ENCODE measurements at regions not wholly inside any gene's neighbourhood (a gene's known extent, or its start where the extent isn't known, plus 50 kb on each side); places are given as distances from the start of the nearest gene placed in this dataset.

DNA sequence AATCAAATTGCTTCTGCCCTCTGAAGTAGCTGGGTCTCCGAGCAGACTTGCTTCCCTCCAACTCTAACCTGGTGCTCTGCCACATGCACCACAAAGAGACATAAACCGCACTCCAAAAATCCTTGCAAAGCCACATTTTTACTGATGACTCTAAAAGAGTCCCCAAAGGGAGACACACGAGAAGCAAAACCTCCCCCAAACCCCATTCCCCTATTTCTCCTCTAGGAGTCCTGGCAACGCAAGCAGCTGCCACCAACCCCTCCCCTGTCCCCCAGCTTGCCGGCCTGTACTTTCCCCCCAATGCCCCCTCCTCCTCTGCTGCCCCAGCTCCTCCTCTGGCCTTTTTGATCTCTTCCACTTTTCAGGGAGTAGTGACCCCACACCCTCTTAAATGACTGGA, 180.1 kb upstream of the ARID1B start:
- no peaks in the 10 kb centered on the region for H3K79me1 ChIP-seq (replicated peaks; ENCODE audit: low read length, poor library complexity, severe bottlenecking)
- no peak for DNase-seq
- peaks cover 6% of the 10 kb centered on the region for H3K4me1 ChIP-seq (ENCODE audit: control insufficient read depth, insufficient read depth, low read depth, low read length)
- no peak overlapping the region for H2BK12ac ChIP-seq (ENCODE audit: low read length in 2 of 2)
- no peak overlapping the region for H2AK5ac ChIP-seq (ENCODE audit: low read length, severe bottlenecking)
- no peak overlapping the region for H3K18ac ChIP-seq (ENCODE audit: low read depth in 1 of 2, low read length in 2 of 2)
- no peak overlapping the region for H2BK120ac ChIP-seq (ENCODE audit: low read depth, low read length)
- no peak overlapping the region for H3K27ac ChIP-seq (ENCODE audit: low read length, poor library complexity, severe bottlenecking)
- H3K4ac ChIP-seq (ENCODE audit: low read depth in 1 of 2, low read length in 2 of 2) = no peak overlapping the region
- H3K9me3 ChIP-seq (ENCODE audit: control insufficient read depth, low read length) = no peaks in the 10 kb centered on the region
- H2BK5ac ChIP-seq (ENCODE audit: low read depth, low read length, poor library complexity, severe bottlenecking) = no peak overlapping the region
- H3K27me3 ChIP-seq (ENCODE audit: control insufficient read depth in 1 of 2, insufficient read depth in 1 of 2, low read length in 2 of 2) = peaks cover 0 to 3% of the 10 kb centered on the region in 2 experiments
- H3K23ac ChIP-seq (ENCODE audit: low read length in 2 of 2) = no peak overlapping the region
- no peak overlapping the region for H4K91ac ChIP-seq (ENCODE audit: low read length)
- H3K9ac ChIP-seq (ENCODE audit: low read length) = no peak overlapping the region
- H3K4me2 ChIP-seq (ENCODE audit: low read length, poor library complexity, severe bottlenecking) = no peak overlapping the region
- H3K4me3 ChIP-seq (ENCODE audit: insufficient read depth in 1 of 2, low read depth in 1 of 2, low read length in 2 of 2) = no peak overlapping the region
- no peak overlapping the region for H2AFZ ChIP-seq (ENCODE audit: low read depth, low read length)
- WGBS = 72% methylated on average over 5 of the region's 5 CpGs
- no peak overlapping the region for H2BK15ac ChIP-seq (ENCODE audit: low read depth, poor library complexity, severe bottlenecking)
- H3K14ac ChIP-seq (ENCODE audit: low read length in 2 of 2) = no peak overlapping the region
- no peaks in the 10 kb centered on the region for H3K36me3 ChIP-seq (ENCODE audit: control insufficient read depth in 1 of 2, insufficient read depth in 2 of 2, low read depth in 1 of 2, low read length in 2 of 2)
- no peak overlapping the region for H4K8ac ChIP-seq (ENCODE audit: low read length)

DNA sequence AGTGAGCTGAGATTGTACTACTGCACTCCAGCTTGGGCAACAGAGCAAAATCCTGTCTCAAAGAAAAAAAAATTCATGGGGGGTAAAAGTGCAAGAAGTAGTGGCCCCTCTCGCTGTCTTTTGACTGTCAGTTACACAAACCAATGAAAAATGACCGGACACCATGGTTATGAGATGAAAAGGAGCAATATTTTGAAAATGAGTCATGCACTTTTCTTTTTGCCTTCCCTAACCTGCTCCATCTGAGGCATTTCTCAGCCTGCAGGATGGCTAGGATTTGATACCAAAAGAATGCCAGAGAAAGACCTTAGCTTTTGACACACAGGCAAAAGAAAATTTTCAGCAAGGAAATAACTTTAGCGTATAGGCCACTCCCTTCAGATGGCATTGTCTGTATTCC, 181.7 kb upstream of the ARID1B start:
- WGBS = 86% methylated on average over 3 of the region's 3 CpGs
- no peaks in the 10 kb centered on the region for H3K79me1 ChIP-seq (replicated peaks; ENCODE audit: low read length, poor library complexity, severe bottlenecking)
- no peak overlapping the region for H3K4me3 ChIP-seq (ENCODE audit: insufficient read depth in 1 of 2, low read depth in 1 of 2, low read length in 2 of 2)
- H4K8ac ChIP-seq (ENCODE audit: low read length) = no peak overlapping the region
- H3K23ac ChIP-seq (ENCODE audit: low read length in 2 of 2) = no peak overlapping the region
- no peak overlapping the region for H2BK15ac ChIP-seq (ENCODE audit: low read depth, poor library complexity, severe bottlenecking)
- peaks cover 6% of the 10 kb centered on the region for H3K4me1 ChIP-seq (ENCODE audit: control insufficient read depth, insufficient read depth, low read depth, low read length)
- no peak overlapping the region for H3K4me2 ChIP-seq (ENCODE audit: low read length, poor library complexity, severe bottlenecking)
- H3K27ac ChIP-seq (ENCODE audit: low read length, poor library complexity, severe bottlenecking) = peak overlapping the region; percentile 38
- H2BK12ac ChIP-seq (ENCODE audit: low read length in 2 of 2) = no peak overlapping the region
- no peaks in the 10 kb centered on the region for H3K36me3 ChIP-seq (ENCODE audit: control insufficient read depth in 1 of 2, insufficient read depth in 2 of 2, low read depth in 1 of 2, low read length in 2 of 2)
- no peak overlapping the region for H3K14ac ChIP-seq (ENCODE audit: low read length in 2 of 2)
- peaks cover 0 to 3% of the 10 kb centered on the region in 2 experiments for H3K27me3 ChIP-seq (ENCODE audit: control insufficient read depth in 1 of 2, insufficient read depth in 1 of 2, low read length in 2 of 2)
- no peak overlapping the region for H2BK120ac ChIP-seq (ENCODE audit: low read depth, low read length)
- H2AFZ ChIP-seq (ENCODE audit: low read depth, low read length) = no peak overlapping the region
- no peak overlapping the region for H2BK5ac ChIP-seq (ENCODE audit: low read depth, low read length, poor library complexity, severe bottlenecking)
- no peaks in the 10 kb centered on the region for H3K9me3 ChIP-seq (ENCODE audit: control insufficient read depth, low read length)
- no peak overlapping the region for H3K18ac ChIP-seq (ENCODE audit: low read depth in 1 of 2, low read length in 2 of 2)
- H3K9ac ChIP-seq (ENCODE audit: low read length) = no peak overlapping the region
- no peak for DNase-seq
- H3K4ac ChIP-seq (ENCODE audit: low read depth in 1 of 2, low read length in 2 of 2) = no peak overlapping the region
- H4K91ac ChIP-seq (ENCODE audit: low read length) = no peak overlapping the region
- H2AK5ac ChIP-seq (ENCODE audit: low read length, severe bottlenecking) = no peak overlapping the region

DNA sequence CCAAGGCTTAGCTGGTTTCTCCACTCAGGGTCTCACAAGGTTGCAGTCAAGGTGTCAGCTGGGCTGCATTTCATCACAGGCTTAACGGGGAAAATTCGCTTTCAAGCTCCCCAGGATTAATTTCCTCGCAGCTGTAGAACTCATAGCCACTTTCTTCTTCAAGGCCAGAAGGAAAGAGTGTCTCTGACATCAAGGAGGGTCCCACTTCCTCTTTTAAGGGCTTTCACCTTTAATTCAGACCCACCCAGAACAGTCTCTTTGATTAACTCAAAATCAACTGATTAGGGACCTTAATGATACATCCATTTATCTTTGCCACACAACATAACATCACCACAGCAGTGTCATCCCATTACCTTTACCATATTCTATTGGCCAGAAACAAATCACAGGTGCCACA, 183.3 kb upstream of the ARID1B start:
- Histone ChIP-seq H3K4ac (ENCODE audit: low read depth in 1 of 2, low read length in 2 of 2) (no peak overlapping the region), H3K27me3 (ENCODE audit: control insufficient read depth in 1 of 2, insufficient read depth in 1 of 2, low read length in 2 of 2) (peaks cover 0 to 3% of the 10 kb centered on the region in 2 experiments), H2AK5ac (ENCODE audit: low read length, severe bottlenecking) (peak overlapping the region; percentile 54), H3K23ac (ENCODE audit: low read length in 2 of 2) (no peak overlapping the region), H3K4me2 (ENCODE audit: low read length, poor library complexity, severe bottlenecking) (no peak overlapping the region), H3K27ac (ENCODE audit: low read length, poor library complexity, severe bottlenecking) (no peak overlapping the region), H3K14ac (ENCODE audit: low read length in 2 of 2) (no peak overlapping the region), H4K8ac (ENCODE audit: low read length) (no peak overlapping the region), H2BK5ac (ENCODE audit: low read depth, low read length, poor library complexity, severe bottlenecking) (no peak overlapping the region), H3K4me1 (ENCODE audit: control insufficient read depth, insufficient read depth, low read depth, low read length) (peaks cover 6% of the 10 kb centered on the region), H3K18ac (ENCODE audit: low read depth in 1 of 2, low read length in 2 of 2) (no peak overlapping the region), H4K91ac (ENCODE audit: low read length) (no peak overlapping the region), H3K9ac (ENCODE audit: low read length) (no peak overlapping the region), H3K9me3 (ENCODE audit: control insufficient read depth, low read length) (no peaks in the 10 kb centered on the region), H2AFZ (ENCODE audit: low read depth, low read length) (no peak overlapping the region), H2BK15ac (ENCODE audit: low read depth, poor library complexity, severe bottlenecking) (no peak overlapping the region), H2BK120ac (ENCODE audit: low read depth, low read length) (no peak overlapping the region), H3K79me1 (replicated peaks; ENCODE audit: low read length, poor library complexity, severe bottlenecking) (no peaks in the 10 kb centered on the region), H2BK12ac (ENCODE audit: low read length in 2 of 2) (no peak overlapping the region), H3K36me3 (ENCODE audit: control insufficient read depth in 1 of 2, insufficient read depth in 2 of 2, low read depth in 1 of 2, low read length in 2 of 2) (no peaks in the 10 kb centered on the region), H3K4me3 (ENCODE audit: insufficient read depth in 1 of 2, low read depth in 1 of 2, low read length in 2 of 2) (no peak overlapping the region)
- WGBS = 71% methylated on average over 3 of the region's 3 CpGs
- no peak for DNase-seq

DNA sequence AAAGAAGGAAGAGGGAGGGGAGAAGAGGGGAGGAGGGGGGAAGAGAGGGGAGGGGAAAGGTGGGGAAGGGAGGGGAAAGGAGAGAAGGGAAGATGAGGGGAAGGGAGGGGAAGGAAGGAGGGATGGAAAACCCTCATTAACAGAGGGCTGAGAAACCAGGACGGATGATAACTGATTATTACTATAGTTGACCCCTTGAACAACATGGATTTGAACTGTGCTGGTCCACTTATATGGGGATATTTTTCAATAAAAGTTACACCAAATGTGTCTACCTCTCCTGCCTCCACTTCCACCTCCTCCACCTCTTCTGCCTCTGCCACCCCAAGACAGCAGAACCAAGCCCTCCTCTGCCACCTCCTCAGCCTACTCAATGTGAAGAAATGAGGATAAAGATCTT, 184.1 kb upstream of the ARID1B start:
- no peak overlapping the region for H4K91ac ChIP-seq (ENCODE audit: low read length)
- H3K9me3 ChIP-seq (ENCODE audit: control insufficient read depth, low read length) = no peaks in the 10 kb centered on the region
- H2BK12ac ChIP-seq (ENCODE audit: low read length in 2 of 2) = no peak overlapping the region
- H2BK5ac ChIP-seq (ENCODE audit: low read depth, low read length, poor library complexity, severe bottlenecking) = no peak overlapping the region
- no CpG with 5 or more reads among the region's 1 CpG for WGBS
- H3K4ac ChIP-seq (ENCODE audit: low read depth in 1 of 2, low read length in 2 of 2) = no peak overlapping the region
- H3K36me3 ChIP-seq (ENCODE audit: control insufficient read depth in 1 of 2, insufficient read depth in 2 of 2, low read depth in 1 of 2, low read length in 2 of 2) = no peaks in the 10 kb centered on the region
- no peak overlapping the region for H4K8ac ChIP-seq (ENCODE audit: low read length)
- no peak overlapping the region for H2BK15ac ChIP-seq (ENCODE audit: low read depth, poor library complexity, severe bottlenecking)
- no peak overlapping the region for H3K14ac ChIP-seq (ENCODE audit: low read length in 2 of 2)
- no peak for DNase-seq
- no peak overlapping the region for H3K18ac ChIP-seq (ENCODE audit: low read depth in 1 of 2, low read length in 2 of 2)
- H3K4me1 ChIP-seq (ENCODE audit: control insufficient read depth, insufficient read depth, low read depth, low read length) = peaks cover 6% of the 10 kb centered on the region
- no peak overlapping the region for H3K23ac ChIP-seq (ENCODE audit: low read length in 2 of 2)
- no peak overlapping the region for H3K4me3 ChIP-seq (ENCODE audit: insufficient read depth in 1 of 2, low read depth in 1 of 2, low read length in 2 of 2)
- H2BK120ac ChIP-seq (ENCODE audit: low read depth, low read length) = no peak overlapping the region
- H2AK5ac ChIP-seq (ENCODE audit: low read length, severe bottlenecking) = no peak overlapping the region
- peaks cover 0 to 3% of the 10 kb centered on the region in 2 experiments for H3K27me3 ChIP-seq (ENCODE audit: control insufficient read depth in 1 of 2, insufficient read depth in 1 of 2, low read length in 2 of 2)
- H2AFZ ChIP-seq (ENCODE audit: low read depth, low read length) = no peak overlapping the region
- no peak overlapping the region for H3K4me2 ChIP-seq (ENCODE audit: low read length, poor library complexity, severe bottlenecking)
- no peak overlapping the region for H3K27ac ChIP-seq (ENCODE audit: low read length, poor library complexity, severe bottlenecking)
- no peak overlapping the region for H3K9ac ChIP-seq (ENCODE audit: low read length)
- H3K79me1 ChIP-seq (replicated peaks; ENCODE audit: low read length, poor library complexity, severe bottlenecking) = no peaks in the 10 kb centered on the region
